HG03097 (cell line): ENCODE measurements at regions not wholly inside any gene's neighbourhood (a gene's known extent, or its start where the extent isn't known, plus 50 kb on each side); places are given as distances from the start of the nearest gene placed in this dataset.

Experiments used
- ATAC-seq: cut with Tn5 transposase; IDR thresholded peaks from one replicate; pipeline ENCODE4 v1.9.1; 2021; ENCODE audit not compliant: unreplicated experiment, low FRiP score

- no peak for ATAC-seq
Measured at GRCh38 chr6:40011844-40012243, 77.6 kb upstream of the MOCS1 start.

GRCh38 chr6:40000964-40001515 lies 66.8 kb upstream of the MOCS1 start:
- no peak for ATAC-seq

DNA sequence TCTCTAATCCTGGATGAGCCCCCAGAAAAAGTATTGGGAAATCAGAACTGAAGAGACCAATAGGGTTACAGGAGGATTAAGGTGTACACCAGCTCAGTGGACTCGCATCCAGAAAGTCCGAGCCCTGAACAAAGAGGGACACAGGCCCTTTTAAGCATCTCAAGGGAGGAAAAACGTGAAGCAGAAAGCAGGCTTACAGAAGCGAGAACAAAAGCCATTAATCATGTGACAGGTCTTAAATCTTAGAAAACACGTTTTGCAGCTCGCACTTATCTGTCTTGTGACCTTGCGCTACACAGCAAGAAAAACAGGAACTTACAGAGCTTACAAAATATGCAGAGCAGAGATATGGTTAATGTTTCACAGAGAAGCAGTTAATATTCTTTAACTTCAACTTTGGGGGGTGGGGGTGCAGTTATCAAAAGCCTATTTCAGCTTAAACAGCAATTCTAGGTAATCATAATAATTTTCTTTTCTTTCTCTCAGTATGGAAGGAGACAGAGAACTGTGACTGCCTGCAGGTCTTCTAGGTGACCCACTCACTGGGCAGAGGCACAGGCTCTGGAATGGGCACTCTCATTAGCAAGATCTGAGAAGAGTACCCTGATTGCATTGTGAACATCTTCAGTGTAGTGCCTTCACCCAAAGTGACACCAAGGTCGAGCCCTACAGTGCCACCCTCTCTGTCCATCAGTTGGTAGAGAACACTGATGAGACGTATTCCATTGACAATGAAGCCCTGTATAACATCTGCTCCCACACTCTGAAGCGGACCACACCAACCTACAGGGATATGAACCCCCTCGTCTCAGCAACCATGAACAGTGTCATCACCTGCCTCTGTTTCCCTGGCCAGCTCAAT lies 65.0 kb upstream of the MOCS1 start:
- no peak for ATAC-seq

- no peak for ATAC-seq
Measured at GRCh38 chr6:39998126-39998525, 63.9 kb upstream of the MOCS1 start.

- ATAC-seq = no peak
Measured at GRCh38 chr6:39997101-39997635, 62.9 kb upstream of the MOCS1 start.

- ATAC-seq = no peak
Measured at GRCh38 chr6:39995633-39996032, 61.4 kb upstream of the MOCS1 start.

DNA sequence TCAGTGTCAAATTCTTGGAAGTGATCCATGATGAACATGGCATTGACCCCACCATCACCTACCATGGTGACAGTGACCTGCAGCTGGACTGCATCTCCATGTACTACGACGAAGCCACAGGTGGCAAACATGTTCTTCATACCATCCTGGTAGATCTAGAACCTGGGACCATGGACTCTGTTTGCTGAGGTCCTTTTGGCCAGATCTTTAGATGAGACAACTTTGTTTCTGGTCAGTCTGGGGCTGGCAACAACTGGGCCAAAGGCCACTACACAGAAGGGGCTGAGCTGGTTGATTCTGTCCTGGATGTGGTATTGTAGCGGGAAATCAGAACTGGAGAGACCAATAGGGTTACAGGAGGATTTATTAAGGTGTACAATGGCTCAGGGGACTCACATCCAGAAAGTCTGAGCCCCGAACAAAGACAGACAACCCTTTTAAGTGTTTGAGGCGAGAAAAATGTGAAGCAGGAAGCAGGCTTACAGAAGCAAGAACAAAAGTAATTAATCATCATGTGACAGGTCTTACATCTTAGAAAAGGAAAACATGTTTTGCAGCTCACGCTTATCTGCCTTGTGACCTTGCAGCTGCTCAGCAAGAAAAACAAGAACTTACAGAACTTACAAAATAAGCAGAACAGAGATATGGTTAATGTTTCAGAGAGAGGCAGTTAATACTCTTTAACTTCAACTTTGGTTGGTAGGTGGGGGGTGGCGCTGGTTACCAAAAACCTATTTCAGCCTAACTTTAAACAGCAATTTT lies 58.8 kb upstream of the MOCS1 start:
- no peak for ATAC-seq
